Brain pericyte (primary cell): ENCODE measurements at regions not wholly inside any gene's neighbourhood (a gene's known extent, or its start where the extent isn't known, plus 50 kb on each side); places are given as distances from the start of the nearest gene placed in this dataset.
A peak's percentile ranks its signal among the peaks of the same experiment; 100 is the strongest.

Source experiments
- DNase-seq: peaks from one replicate; pipeline ENCODE4 v3.0.0-alpha.2; 2012; ENCODE audit warnings: low read depth, low spot score

GRCh38 chr9:80020530-80020929, 448.8 kb downstream of the TLE4 start:
- DNase-seq: no peak

- DNase-seq: no peak
Measured at GRCh38 chr9:80020056-80020455, 448.3 kb downstream of the TLE4 start.

GRCh38 chr9:80013891-80014290, 442.1 kb downstream of the TLE4 start:
- no peak for DNase-seq

- DNase-seq: no peak
Measured at GRCh38 chr9:80012557-80013330, 441.0 kb downstream of the TLE4 start.

- DNase-seq: no peak
Measured at GRCh38 chr9:80009204-80009603, 437.4 kb downstream of the TLE4 start.

- DNase-seq: no peak
Measured at GRCh38 chr9:80004714-80005113, 432.9 kb downstream of the TLE4 start.

GRCh38 chr9:79990536-79990935, 418.8 kb downstream of the TLE4 start:
- no peak for DNase-seq

- DNase-seq: no peak
Measured at GRCh38 chr9:79989079-79989478, 417.3 kb downstream of the TLE4 start.

- no peak for DNase-seq
Measured at GRCh38 chr9:79988126-79988525, 416.4 kb downstream of the TLE4 start.

GRCh38 chr9:79986437-79986836, 414.7 kb downstream of the TLE4 start:
- no peak for DNase-seq

- DNase-seq: no peak
Measured at GRCh38 chr9:79985772-79986171, 414.0 kb downstream of the TLE4 start.

- DNase-seq: no peak
Measured at GRCh38 chr9:79985264-79985663, 413.5 kb downstream of the TLE4 start.

- no peak for DNase-seq
Measured at GRCh38 chr9:79984429-79985067, 412.8 kb downstream of the TLE4 start.

- DNase-seq: peak; percentile 12
Measured at GRCh38 chr9:79980432-79980831, 408.7 kb downstream of the TLE4 start.

- no peak for DNase-seq
Measured at GRCh38 chr9:79977510-79978197, 405.9 kb downstream of the TLE4 start.

- DNase-seq: no peak
Measured at GRCh38 chr9:79977074-79977435, 405.3 kb downstream of the TLE4 start.

- DNase-seq: no peak
Measured at GRCh38 chr9:79976257-79977073, 404.7 kb downstream of the TLE4 start.

- DNase-seq: no peak
Measured at GRCh38 chr9:79975621-79976256, 404.0 kb downstream of the TLE4 start.

GRCh38 chr9:79974806-79975422, 403.1 kb downstream of the TLE4 start:
- DNase-seq: no peak

GRCh38 chr9:79973627-79974026, 401.9 kb downstream of the TLE4 start:
- no peak for DNase-seq

- no peak for DNase-seq
Measured at GRCh38 chr9:79970146-79970425, 398.3 kb downstream of the TLE4 start.
